Cardiac fibroblast (primary cell): ENCODE measurements at regions not wholly inside any gene's neighbourhood (a gene's known extent, or its start where the extent isn't known, plus 50 kb on each side); places are given as distances from the start of the nearest gene placed in this dataset.

Experiments
- DNase-seq, 2 donors: peaks; one replicate each; pipeline versions ENCODE4 v3.0.0 to v3.0.0-alpha.2; 2010; ENCODE audit warnings: low read depth in 2 of 2
- H3K4me3 ChIP-seq, 2 donors: replicated peaks in 1 of 2; 1 replicate in 1 of 2; 2 replicates in 1 of 2; pipeline ENCODE4 v1.5.1; 2011; ENCODE audit warnings: low read depth in 2 of 2, low read length in 2 of 2, mild to moderate bottlenecking in 2 of 2, moderate library complexity in 1 of 2
- TF ChIP-seq, protein P1 (sequence below): IDR thresholded peaks from one replicate; pipeline ENCODE4 v1.5.1; 2011; ENCODE audit warnings: low read depth, mild to moderate bottlenecking, low read length, inconsistent platforms

- H3K4me3 ChIP-seq = no peak overlapping the region
- TF ChIP-seq, protein P1, sequence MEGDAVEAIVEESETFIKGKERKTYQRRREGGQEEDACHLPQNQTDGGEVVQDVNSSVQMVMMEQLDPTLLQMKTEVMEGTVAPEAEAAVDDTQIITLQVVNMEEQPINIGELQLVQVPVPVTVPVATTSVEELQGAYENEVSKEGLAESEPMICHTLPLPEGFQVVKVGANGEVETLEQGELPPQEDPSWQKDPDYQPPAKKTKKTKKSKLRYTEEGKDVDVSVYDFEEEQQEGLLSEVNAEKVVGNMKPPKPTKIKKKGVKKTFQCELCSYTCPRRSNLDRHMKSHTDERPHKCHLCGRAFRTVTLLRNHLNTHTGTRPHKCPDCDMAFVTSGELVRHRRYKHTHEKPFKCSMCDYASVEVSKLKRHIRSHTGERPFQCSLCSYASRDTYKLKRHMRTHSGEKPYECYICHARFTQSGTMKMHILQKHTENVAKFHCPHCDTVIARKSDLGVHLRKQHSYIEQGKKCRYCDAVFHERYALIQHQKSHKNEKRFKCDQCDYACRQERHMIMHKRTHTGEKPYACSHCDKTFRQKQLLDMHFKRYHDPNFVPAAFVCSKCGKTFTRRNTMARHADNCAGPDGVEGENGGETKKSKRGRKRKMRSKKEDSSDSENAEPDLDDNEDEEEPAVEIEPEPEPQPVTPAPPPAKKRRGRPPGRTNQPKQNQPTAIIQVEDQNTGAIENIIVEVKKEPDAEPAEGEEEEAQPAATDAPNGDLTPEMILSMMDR = no peak
- DNase-seq = no peak
These were observed 59.7 kb upstream of the PHLPP1 start for GRCh38 chr18:62655520-62656219.

DNA sequence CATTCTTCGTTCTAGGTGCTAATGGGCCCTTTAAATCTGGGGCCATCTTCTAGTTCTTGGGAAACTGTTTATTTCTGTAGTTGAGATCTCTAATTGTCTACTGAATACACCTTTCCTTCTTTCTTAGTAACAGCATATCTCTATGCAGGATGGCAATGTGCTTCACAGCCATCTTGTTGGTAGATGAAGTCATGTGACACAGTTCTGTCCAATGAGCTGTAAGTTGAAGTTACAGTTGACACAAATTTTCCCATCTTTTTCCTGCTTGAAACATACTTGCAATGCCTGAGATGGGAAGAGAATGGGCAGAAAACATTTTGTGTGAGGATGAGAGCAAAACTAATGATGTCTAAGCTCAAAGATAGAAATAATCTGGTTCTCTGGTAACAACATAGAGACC is 57.3 kb upstream of the PHLPP1 start:
- TF ChIP-seq, protein P1 = no peak
- no peak for DNase-seq
- no peak overlapping the region for H3K4me3 ChIP-seq

GRCh38 chr18:62659698-62660097 is 55.6 kb upstream of the PHLPP1 start:
- H3K4me3 ChIP-seq = no peak overlapping the region
- no peak for DNase-seq
- TF ChIP-seq, protein P1 = no peak

DNA sequence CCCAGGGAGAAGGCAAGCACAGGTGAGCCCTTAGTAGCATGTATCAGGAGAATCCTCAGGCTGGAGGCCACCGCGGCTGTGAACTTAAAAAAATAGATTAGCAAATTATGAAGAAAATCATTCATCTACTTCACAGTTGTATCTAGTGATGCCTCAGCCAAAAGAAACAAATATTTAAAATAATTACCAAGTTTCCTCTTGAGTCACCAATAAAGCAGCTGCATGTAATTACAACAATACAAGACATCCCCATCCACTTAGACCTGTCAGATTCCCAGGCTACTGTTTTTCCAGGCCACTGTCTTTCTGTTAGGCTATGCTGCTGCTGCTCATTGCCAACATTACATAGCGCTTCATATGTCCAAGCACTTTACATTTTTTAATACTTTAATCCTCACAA is 54.6 kb upstream of the PHLPP1 start:
- H3K4me3 ChIP-seq = no peak overlapping the region
- TF ChIP-seq, protein P1 = no peak
- DNase-seq = no peak

DNA sequence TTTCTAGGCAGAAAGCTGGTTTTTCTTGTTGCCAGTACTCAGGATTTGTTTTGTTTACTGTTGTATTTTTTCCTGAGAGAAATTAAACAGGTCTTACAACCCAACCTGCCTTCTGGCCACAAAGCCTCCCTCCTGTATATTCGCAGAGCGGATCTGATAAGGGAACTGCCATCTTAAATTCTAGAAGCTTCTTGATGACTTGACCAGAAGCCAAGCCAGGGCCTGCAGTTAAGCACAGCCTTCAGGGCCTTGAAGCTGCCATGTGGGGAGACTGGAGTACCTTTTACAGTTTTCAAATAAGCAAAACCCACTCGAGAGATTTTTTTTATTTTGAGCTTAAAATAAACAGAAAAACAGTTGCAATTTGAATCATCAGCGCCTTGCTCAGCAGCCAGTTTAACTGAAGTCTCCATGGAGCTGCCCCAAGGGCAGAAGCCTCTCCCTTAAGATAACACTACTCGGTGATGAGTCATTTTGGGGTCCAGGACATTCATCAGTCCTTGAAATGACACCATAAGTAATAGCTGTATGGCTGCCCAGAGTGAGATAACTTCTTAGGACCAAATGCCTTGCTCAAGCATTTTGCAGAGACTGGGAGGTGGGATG is 51.5 kb upstream of the PHLPP1 start:
- no peak overlapping the region for H3K4me3 ChIP-seq
- DNase-seq = peak; percentile 18 to 75
- TF ChIP-seq, protein P1 = no peak

DNA sequence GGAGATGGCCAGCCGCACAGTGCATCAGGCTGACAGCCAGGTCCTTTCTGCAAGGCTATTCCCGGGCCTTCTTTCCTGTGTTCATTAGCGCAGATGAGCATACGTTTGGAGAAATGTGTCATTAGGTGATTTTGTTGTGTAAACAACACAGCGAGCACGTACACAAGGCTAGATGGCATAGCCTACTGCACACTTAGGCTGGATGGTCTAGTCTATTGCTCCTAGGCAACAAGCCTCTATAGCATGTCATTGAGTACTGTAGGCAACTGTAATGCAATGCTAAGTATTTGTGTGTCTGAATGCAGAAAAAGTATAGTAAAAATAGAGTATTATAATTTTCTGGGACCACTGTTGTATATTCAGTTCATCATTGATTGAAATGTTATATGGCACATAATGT is 50.9 kb upstream of the PHLPP1 start:
- TF ChIP-seq, protein P1 = no peak
- no peak overlapping the region for H3K4me3 ChIP-seq
- no peak for DNase-seq

DNA sequence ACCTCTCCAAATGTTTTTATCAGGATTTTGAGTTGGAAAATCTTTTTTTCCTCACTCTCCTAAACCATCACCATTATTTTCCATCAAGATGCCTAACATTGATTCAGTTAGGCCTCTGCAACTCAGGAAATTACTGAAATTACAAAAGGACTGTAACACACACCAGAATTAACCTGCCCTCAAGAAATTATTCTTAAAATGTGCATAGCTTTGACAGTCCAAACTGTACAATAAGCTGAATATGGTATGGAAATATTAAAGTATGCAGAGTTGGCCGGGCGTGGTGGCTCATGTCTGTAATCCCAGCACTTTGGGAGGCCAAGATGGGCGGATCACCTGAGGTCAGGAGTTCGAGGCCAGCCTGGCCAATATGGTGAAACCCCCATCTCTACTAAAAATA is 50.2 kb upstream of the PHLPP1 start:
- no peak overlapping the region for H3K4me3 ChIP-seq
- no peak for DNase-seq
- TF ChIP-seq, protein P1 = no peak
